HG03196 (cell line): ENCODE measurements at regions not wholly inside any gene's neighbourhood (a gene's known extent, or its start where the extent isn't known, plus 50 kb on each side); places are given as distances from the start of the nearest gene placed in this dataset.
"Not testable (repeated sequence)": the region's sequence is repeated elsewhere in the genome, so short reads cannot be mapped to it uniquely, and the experiment has no call there.

ENCODE experiments used
- ATAC-seq: cut with Tn5 transposase; IDR thresholded peaks from one replicate; pipeline ENCODE4 v1.9.1; 2021; ENCODE audit not compliant: unreplicated experiment

DNA sequence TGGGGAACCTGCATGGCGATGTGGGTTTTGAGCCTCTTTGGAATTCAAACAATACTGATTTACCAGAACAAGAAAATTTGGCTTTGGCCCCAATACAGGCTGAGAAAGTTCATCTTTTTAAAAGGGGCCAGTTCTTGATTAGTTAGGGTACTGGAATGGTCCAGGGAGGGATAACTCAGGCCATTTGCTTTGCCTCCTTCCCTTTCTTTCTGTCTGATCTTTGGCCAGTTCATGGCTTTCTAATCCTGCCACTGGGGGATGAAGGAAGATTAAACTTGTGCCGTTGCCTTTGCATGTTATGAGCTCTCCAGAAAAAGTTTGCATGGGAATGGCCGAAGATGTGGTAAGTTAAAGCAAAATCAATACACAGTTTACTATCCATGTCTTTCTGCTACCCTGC, 78.4 kb downstream of the ADAMTS15 start:
- no peak for ATAC-seq

GRCh38 chr11:130527636-130528297, 79.3 kb downstream of the ADAMTS15 start:
- no peak for ATAC-seq

- ATAC-seq, result no peak
These were observed 80.1 kb downstream of the ADAMTS15 start for GRCh38 chr11:130528298-130529261.

DNA sequence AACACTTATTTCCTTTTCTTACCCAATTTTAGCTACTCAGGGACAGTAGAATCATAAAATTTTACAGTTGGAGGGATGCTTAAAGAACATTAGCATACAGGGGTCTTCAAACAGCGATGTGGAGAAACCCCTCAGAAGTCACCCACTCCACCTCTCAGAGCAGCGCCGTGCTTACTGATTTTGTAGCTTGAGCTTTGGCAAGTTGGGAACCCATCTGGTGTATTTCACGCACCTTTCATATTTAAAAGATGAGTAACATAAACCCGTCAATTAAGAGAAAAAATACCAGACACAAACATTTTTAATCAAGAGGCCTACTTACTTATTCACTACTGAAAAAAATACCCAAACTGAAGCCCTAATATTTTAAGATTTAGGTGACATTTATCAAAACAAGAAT, 80.9 kb downstream of the ADAMTS15 start:
- no peak for ATAC-seq

- ATAC-seq, result no peak
These were observed 82.6 kb downstream of the ADAMTS15 start for GRCh38 chr11:130531061-130531460.

- ATAC-seq, result no peak
These were observed 84.8 kb downstream of the ADAMTS15 start for GRCh38 chr11:130533113-130533798.

DNA sequence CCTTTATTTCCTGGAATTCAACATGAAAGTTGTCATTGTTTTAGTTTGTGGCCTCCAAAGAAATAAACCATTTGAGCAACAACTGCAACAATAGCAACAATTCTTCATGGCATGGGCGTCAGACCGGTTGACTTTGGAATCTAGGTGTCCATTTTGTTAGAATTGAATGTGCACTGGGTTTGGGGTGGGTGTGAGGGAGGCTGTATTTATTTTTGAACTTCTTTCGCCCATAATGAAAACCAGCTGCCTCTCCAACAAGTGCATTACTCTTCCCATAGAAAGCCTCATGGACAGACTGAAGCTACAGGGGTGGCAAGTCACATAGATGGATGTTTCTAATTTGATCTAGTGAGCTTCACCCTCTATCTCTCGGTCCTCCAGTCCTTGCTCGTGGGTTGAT, 85.4 kb downstream of the ADAMTS15 start:
- no peak for ATAC-seq

- ATAC-seq, result no peak
These were observed 86.1 kb downstream of the ADAMTS15 start for GRCh38 chr11:130534551-130534950.

GRCh38 chr11:130535520-130535919, 87.1 kb downstream of the ADAMTS15 start:
- ATAC-seq, result no peak

DNA sequence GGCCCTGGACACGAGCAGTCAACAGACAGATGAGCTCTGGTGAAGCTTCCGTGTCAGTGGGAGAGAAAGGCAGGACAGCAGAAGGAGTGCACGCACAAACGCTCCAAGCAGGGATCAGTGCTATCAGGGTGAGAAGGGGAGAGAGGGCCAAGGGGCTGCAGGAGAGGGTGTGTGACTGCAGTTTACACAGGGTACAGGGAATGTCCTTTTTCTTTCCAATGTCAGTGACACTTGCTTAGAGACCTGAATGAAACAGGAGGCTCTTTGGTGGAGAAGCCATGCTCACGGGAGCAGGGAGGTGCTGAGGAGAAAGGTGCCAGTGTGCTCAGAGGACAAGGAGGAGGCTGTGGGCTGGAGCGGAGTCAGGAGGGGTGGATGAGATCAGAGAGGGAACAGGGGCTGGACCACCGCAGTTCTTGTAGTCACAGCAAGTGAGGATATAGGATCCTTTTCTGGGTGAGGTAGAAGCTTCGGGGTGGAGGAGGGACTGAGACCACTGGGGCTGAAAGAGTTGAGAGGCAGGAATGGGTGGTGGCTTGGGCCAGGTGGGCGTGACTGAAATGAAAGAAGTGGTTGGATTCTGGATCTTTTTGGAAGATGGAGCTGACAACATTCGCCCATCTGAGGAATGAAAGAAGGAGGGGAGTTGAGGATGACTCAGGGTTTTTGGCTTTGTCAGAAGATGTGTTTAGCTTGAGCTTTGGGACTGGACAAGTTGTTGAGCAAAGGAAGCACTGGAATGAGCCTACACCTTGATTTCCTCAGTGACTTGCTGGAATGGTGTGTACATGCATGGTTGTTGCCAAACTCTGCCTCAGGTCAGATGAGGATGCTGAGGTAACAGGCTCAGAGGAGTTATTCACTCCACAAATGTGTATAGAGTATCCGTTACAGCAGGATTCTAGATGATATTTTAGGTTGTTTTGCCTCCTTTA, 87.9 kb downstream of the ADAMTS15 start:
- ATAC-seq, result no peak

- not testable (repeated sequence) for ATAC-seq
These were observed 91.2 kb downstream of the ADAMTS15 start for GRCh38 chr11:130539680-130540079.

DNA sequence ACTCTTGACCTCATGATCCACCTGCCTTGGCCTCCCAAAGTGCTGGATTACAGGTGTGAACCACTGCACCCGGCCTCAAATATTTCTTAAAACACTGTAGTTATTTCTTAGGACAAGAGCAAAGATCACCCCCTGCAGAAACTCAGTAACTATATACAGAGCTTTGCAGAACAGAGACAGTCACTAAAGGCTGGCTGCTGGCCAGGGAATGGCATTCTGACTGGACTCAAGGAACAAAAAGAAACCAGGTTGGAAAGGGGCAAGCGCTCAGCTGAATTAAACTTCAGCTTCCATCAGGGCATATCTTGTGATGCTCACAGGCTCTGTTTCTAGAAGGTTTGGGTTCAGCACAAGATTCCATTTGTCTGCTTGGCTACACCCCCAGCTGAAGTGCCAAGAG, 95.8 kb downstream of the ADAMTS15 start:
- no peak for ATAC-seq

- no peak for ATAC-seq
These were observed 97.1 kb downstream of the ADAMTS15 start for GRCh38 chr11:130545449-130546072.

GRCh38 chr11:130546438-130546837, 98.0 kb downstream of the ADAMTS15 start:
- no peak for ATAC-seq

DNA sequence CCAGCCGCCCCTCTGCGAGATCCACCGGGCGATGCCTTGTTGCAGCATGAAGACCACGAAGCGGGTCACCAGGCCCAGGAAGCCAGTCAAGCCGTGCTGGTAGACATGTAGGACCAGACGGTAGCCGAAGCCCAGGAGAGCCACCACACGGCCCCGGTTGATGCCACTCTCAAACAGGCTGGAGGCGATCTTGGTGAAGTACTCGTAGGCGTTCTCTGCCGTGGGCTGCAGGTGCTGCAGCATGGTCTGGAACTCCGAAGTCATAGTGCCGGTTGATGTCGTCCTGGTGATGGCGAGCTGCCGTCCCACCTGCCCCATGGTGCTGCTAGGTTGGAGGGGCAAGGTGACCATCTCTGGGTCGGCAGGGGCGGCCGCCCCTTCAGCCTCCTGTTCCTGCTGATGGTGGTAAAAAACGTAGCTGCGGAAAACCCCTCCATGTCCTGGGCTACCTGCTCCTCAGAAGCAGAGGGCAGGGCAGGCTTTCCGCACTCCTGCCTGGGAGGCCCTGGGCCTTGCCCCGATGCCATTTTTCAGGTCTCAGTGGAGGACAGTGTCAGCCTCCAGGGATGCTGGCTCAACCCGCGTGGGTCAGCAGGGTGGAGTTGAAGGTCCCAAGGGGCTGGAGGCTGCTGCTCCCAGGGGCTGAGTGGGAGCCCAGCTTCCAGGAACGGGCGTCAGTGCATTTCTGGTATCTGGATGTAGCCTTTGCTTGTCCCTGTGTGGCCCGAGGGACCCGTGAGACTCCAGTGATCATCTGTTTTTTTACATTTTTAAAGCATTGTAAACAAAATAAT, 98.7 kb downstream of the ADAMTS15 start:
- no peak for ATAC-seq

DNA sequence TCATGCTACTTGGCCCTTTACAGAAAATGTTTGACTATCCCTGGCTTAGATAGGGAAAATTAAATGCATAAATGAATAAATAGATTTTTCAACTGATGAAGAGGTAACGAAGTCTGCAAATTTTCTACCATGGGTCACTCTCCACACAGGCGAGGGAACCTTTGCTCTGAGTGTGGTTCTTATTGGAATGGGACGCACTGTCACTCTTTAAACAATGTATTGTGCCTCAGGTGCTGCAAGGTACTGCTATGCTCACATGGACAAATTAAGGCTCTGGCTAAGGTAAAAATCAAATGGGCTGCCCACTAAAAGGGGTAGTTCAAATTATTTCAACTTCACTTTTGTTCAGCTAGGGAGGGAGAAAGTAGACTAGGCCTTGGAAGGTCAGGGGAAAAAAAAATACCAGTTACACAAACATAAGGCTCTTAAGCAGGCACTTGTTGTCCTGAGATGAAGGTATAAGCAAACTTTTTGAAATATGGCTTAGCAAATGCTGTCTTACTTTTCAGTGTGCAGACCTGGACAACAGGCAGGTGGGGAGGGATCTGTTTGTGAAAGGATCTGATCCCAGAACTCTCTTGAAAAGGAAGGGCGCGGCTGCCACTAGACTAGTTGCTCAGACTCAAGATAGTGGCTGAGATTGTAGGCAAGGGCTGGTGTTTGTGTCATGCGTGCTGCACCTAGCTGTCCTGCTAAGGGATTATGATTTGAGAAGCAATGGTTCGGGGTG, 99.5 kb downstream of the ADAMTS15 start:
- no peak for ATAC-seq

DNA sequence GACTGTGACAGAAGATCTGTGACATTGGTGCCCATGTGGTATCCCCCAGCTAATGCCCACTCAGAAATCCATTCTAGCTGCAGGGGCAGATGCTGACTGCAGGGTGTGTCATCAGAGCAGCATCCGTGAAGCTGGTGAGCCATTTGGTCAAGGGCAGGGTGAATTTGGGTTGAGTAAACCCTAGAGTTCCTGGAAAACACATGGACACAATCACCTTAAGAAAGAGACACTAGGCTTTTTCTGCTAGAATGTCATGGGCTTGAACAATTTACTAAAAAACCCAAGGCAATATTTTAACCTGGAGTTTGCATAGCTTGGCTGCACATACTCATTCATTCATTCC, 100.0 kb downstream of the ADAMTS15 start:
- ATAC-seq, result no peak

- no peak for ATAC-seq
These were observed 101.1 kb downstream of the ADAMTS15 start for GRCh38 chr11:130549393-130549999.
